ENCODE measurements at regions not wholly inside any gene's neighbourhood (a gene's known extent, or its start where the extent isn't known, plus 50 kb on each side); places are given as distances from the start of the nearest gene placed in this dataset.
"Not testable (repeated sequence)": the region's sequence is repeated elsewhere in the genome, so short reads cannot be mapped to it uniquely, and the experiment has no call there.

DNA sequence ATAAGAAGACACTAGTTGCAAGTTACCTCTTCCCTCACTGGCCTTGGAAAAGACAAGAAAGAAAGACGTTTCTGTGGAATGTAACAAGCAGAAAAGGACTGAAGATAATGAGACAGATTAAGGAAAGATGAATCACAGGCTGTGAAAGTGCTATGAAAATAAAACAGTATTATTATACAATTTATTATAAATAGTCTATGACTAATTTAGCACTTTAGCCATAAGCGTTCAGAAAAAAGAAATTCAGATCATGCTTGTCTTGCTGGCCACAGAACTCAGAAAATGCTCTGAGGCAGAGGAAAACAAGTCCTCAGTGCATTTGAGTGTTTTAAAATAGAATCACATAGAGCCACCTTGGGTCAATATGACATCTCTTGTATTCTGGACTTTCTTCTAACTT, 174.8 kb upstream of the NBPF9 start:
- BruUV-seq (replicated peaks) = not testable (repeated sequence)

DNA sequence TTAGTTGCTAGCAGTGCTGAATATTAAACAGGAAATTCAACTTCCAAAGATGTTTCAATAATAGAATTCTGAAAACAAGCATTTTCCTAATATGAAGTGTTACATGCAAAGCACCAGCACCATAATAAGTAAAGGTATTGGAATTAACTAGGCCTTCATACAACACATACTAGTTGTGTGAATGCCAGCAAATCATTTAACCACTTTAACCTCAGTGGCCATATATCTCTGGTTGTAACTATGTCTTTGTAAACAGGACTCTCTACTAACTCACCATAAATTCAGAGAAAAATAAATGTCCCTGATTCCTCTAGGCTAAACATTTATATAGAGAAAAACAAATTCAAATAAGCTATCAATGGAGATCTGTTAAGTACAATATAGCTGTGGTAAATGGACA, 175.7 kb upstream of the NBPF9 start:
- dilution Hi-C loops (cut with MboI; ENCODE audit: extremely low pct_ligation_motif_present, low sequenced_read_pairs); POLR2A ChIA-PET; H3K79me2 ChIP-seq (ENCODE audit: control insufficient read depth, insufficient read depth, low read length); H3K27me3 ChIP-seq (ENCODE audit: control insufficient read depth in 2 of 2, insufficient read depth in 2 of 2, low read length in 2 of 2); H3K9ac ChIP-seq (replicated peaks; ENCODE audit: extremely low read depth, insufficient read depth, low read length); BruUV-seq (replicated peaks); DNase-seq (ENCODE audit: low read depth, low spot score); H3K4me1 ChIP-seq (ENCODE audit: control insufficient read depth, extremely low read depth, insufficient read depth, low read length); H3K4me2 ChIP-seq (ENCODE audit: insufficient read depth, low read length); H4K20me1 ChIP-seq (replicated peaks; ENCODE audit: control insufficient read depth, extremely low read depth, insufficient read depth, low read length); H3K9me1 ChIP-seq (replicated peaks; ENCODE audit: control insufficient read depth, extremely low read depth, insufficient read depth, low read length); FAIRE-seq; CTCF ChIA-PET; H3K27ac ChIP-seq (ENCODE audit: insufficient read depth, low read depth, low read length); intact Hi-C loops (cut with micrococcal nuclease); H3K9me3 ChIP-seq (replicated peaks; ENCODE audit: control insufficient read depth, insufficient read depth, low read length); H2AFZ ChIP-seq (ENCODE audit: low read depth, low read length); H3K4me3 ChIP-seq (replicated peaks in 1 of 3; ENCODE audit: insufficient read depth in 1 of 3, low read depth in 1 of 3, low read length in 3 of 3); H3K36me3 ChIP-seq (ENCODE audit: control insufficient read depth in 2 of 2, extremely low read depth in 1 of 2, insufficient read depth in 2 of 2, low read length in 2 of 2): not testable (repeated sequence)

More for the DNA sequence above, 174.8 kb upstream of the NBPF9 start:
- dilution Hi-C loops (cut with MboI; ENCODE audit: extremely low pct_ligation_motif_present, low sequenced_read_pairs); H3K4me1 ChIP-seq (ENCODE audit: control insufficient read depth, extremely low read depth, insufficient read depth, low read length); H3K79me2 ChIP-seq (ENCODE audit: control insufficient read depth, insufficient read depth, low read length); H3K9ac ChIP-seq (replicated peaks; ENCODE audit: extremely low read depth, insufficient read depth, low read length); H4K20me1 ChIP-seq (replicated peaks; ENCODE audit: control insufficient read depth, extremely low read depth, insufficient read depth, low read length); H3K9me1 ChIP-seq (replicated peaks; ENCODE audit: control insufficient read depth, extremely low read depth, insufficient read depth, low read length); H3K4me3 ChIP-seq (replicated peaks in 1 of 3; ENCODE audit: insufficient read depth in 1 of 3, low read depth in 1 of 3, low read length in 3 of 3); H3K9me3 ChIP-seq (replicated peaks; ENCODE audit: control insufficient read depth, insufficient read depth, low read length); H3K27ac ChIP-seq (ENCODE audit: insufficient read depth, low read depth, low read length); intact Hi-C loops (cut with micrococcal nuclease); CTCF ChIA-PET; H3K36me3 ChIP-seq (ENCODE audit: control insufficient read depth in 2 of 2, extremely low read depth in 1 of 2, insufficient read depth in 2 of 2, low read length in 2 of 2); FAIRE-seq; H3K4me2 ChIP-seq (ENCODE audit: insufficient read depth, low read length); H2AFZ ChIP-seq (ENCODE audit: low read depth, low read length); DNase-seq (ENCODE audit: low read depth, low spot score); H3K27me3 ChIP-seq (ENCODE audit: control insufficient read depth in 2 of 2, insufficient read depth in 2 of 2, low read length in 2 of 2); POLR2A ChIA-PET: not testable (repeated sequence)

DNA sequence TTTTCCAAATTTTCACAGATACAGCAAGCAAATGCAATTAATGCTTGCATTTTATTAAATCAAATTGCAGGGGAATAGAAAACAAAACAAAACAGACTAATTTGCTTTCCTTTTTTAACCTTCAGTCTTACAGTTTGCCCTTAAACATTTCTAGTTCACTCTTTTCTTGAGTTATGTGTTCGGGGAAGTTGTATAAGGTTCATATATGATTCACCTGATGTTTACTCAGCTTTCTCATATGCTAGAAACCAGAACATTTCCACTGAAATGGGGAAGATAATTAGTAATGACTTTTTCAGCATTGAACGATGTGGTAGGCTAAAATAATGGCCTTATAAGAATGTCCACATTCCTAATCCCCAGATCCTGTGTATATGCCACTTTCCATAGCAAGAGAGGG, 176.2 kb upstream of the NBPF9 start:
- CTCF ChIA-PET; H4K20me1 ChIP-seq (replicated peaks; ENCODE audit: control insufficient read depth, extremely low read depth, insufficient read depth, low read length); BruUV-seq (replicated peaks); H3K27me3 ChIP-seq (ENCODE audit: control insufficient read depth in 2 of 2, insufficient read depth in 2 of 2, low read length in 2 of 2); H3K4me2 ChIP-seq (ENCODE audit: insufficient read depth, low read length); H3K4me1 ChIP-seq (ENCODE audit: control insufficient read depth, extremely low read depth, insufficient read depth, low read length); H3K79me2 ChIP-seq (ENCODE audit: control insufficient read depth, insufficient read depth, low read length); H3K4me3 ChIP-seq (replicated peaks in 1 of 3; ENCODE audit: insufficient read depth in 1 of 3, low read depth in 1 of 3, low read length in 3 of 3); DNase-seq (ENCODE audit: low read depth, low spot score); H3K27ac ChIP-seq (ENCODE audit: insufficient read depth, low read depth, low read length); dilution Hi-C loops (cut with MboI; ENCODE audit: extremely low pct_ligation_motif_present, low sequenced_read_pairs); H3K9me3 ChIP-seq (replicated peaks; ENCODE audit: control insufficient read depth, insufficient read depth, low read length); H3K9ac ChIP-seq (replicated peaks; ENCODE audit: extremely low read depth, insufficient read depth, low read length); H2AFZ ChIP-seq (ENCODE audit: low read depth, low read length); H3K9me1 ChIP-seq (replicated peaks; ENCODE audit: control insufficient read depth, extremely low read depth, insufficient read depth, low read length); FAIRE-seq; intact Hi-C loops (cut with micrococcal nuclease); H3K36me3 ChIP-seq (ENCODE audit: control insufficient read depth in 2 of 2, extremely low read depth in 1 of 2, insufficient read depth in 2 of 2, low read length in 2 of 2); POLR2A ChIA-PET: not testable (repeated sequence)

DNA sequence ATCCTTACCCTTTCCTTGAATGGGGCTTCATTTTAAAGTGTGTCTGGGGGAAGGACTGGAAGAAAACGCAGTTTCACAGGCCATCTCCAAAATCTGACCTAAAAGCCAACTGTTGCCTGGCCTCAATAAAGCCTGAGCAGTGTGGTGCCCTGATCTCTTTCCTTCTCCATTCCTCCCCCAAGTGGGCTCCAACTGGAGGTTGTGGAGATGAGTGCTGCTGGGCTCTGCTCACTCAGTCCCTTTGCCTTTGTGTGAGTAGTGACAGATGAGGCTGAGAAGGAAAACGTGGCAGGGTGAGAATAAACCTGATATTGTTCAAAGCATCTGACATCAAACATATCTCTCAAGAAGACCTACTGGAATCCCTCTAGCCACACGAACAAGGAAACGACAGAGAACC, 181.4 kb upstream of the NBPF9 start:
- DNase-seq (ENCODE audit: low read depth, low spot score); H3K79me2 ChIP-seq (ENCODE audit: control insufficient read depth, insufficient read depth, low read length); intact Hi-C loops (cut with micrococcal nuclease); H3K9me3 ChIP-seq (replicated peaks; ENCODE audit: control insufficient read depth, insufficient read depth, low read length); H3K4me3 ChIP-seq (replicated peaks in 1 of 3; ENCODE audit: insufficient read depth in 1 of 3, low read depth in 1 of 3, low read length in 3 of 3); H3K9me1 ChIP-seq (replicated peaks; ENCODE audit: control insufficient read depth, extremely low read depth, insufficient read depth, low read length); dilution Hi-C loops (cut with MboI; ENCODE audit: extremely low pct_ligation_motif_present, low sequenced_read_pairs); H3K9ac ChIP-seq (replicated peaks; ENCODE audit: extremely low read depth, insufficient read depth, low read length); H2AFZ ChIP-seq (ENCODE audit: low read depth, low read length); H3K4me2 ChIP-seq (ENCODE audit: insufficient read depth, low read length); H3K4me1 ChIP-seq (ENCODE audit: control insufficient read depth, extremely low read depth, insufficient read depth, low read length); H4K20me1 ChIP-seq (replicated peaks; ENCODE audit: control insufficient read depth, extremely low read depth, insufficient read depth, low read length); FAIRE-seq; BruUV-seq (replicated peaks); H3K27ac ChIP-seq (ENCODE audit: insufficient read depth, low read depth, low read length); H3K27me3 ChIP-seq (ENCODE audit: control insufficient read depth in 2 of 2, insufficient read depth in 2 of 2, low read length in 2 of 2); POLR2A ChIA-PET; H3K36me3 ChIP-seq (ENCODE audit: control insufficient read depth in 2 of 2, extremely low read depth in 1 of 2, insufficient read depth in 2 of 2, low read length in 2 of 2); CTCF ChIA-PET: not testable (repeated sequence)

Data from endothelial cell of umbilical vein (primary cell).